Nephron (organoid): ENCODE measurements at regions not wholly inside any gene's neighbourhood (a gene's known extent, or its start where the extent isn't known, plus 50 kb on each side); places are given as distances from the start of the nearest gene placed in this dataset.

Source experiments
- H3K27ac Mint-ChIP-seq, 3 experiments: 2 replicates each; pipeline ENCODE4 v1.8.0; 2020; ENCODE audit warnings: mixed read lengths in 3 of 3, mild to moderate bottlenecking in 2 of 3, moderate library complexity in 1 of 3
- H3K27me3 Mint-ChIP-seq: 2 replicates; pipeline ENCODE4 v1.8.0; 2021; ENCODE audit warnings: low read depth, mild to moderate bottlenecking, moderate library complexity, mixed read lengths
- H3K36me3 Mint-ChIP-seq: 2 replicates; pipeline ENCODE4 v1.8.0; 2020; ENCODE audit warnings: low read depth, mixed read lengths
- H3K4me1 Mint-ChIP-seq: 2 replicates; pipeline ENCODE4 v1.8.0; 2020; ENCODE audit warnings: mixed read lengths
- H3K4me3 Mint-ChIP-seq, 3 experiments: 2 replicates each; pipeline ENCODE4 v1.8.0; 2020; ENCODE audit warnings: mild to moderate bottlenecking in 3 of 3, mixed read lengths in 3 of 3, moderate library complexity in 2 of 3
- H3K9me3 Mint-ChIP-seq: 2 replicates; pipeline ENCODE4 v1.8.0; 2020; ENCODE audit warnings: mixed read lengths
- TF ChIP-seq, protein P1 (sequence below), 3 experiments: fragments of 200-600 bp; sonication (generic); IDR thresholded peaks; one replicate each; pipeline ENCODE4 v1.5.0; 2021; ENCODE audit warnings: antibody characterized with exemption in 3 of 3; ENCODE audit not compliant: unreplicated experiment in 3 of 3

DNA sequence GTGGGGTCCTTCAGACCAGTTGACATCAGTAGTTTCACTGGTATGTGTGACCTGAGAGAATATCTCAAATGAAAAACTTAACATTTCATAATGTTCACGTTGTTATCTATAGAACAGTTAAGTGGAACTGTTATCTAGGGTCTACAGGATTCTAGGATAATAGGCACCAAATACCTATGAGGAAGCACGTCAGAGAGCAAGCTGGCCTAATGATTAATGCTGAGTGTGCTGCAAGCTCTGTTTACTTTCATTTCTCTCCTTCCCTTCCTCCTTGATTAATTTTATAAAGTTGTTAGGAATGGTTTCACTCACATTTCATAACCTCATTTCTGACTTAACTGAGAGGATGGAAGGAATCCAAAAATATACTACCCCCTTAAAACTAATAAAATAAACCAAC is 362.5 kb upstream of the ZNF717 start:
- H3K4me3 Mint-ChIP-seq, result no peak overlapping the region

DNA sequence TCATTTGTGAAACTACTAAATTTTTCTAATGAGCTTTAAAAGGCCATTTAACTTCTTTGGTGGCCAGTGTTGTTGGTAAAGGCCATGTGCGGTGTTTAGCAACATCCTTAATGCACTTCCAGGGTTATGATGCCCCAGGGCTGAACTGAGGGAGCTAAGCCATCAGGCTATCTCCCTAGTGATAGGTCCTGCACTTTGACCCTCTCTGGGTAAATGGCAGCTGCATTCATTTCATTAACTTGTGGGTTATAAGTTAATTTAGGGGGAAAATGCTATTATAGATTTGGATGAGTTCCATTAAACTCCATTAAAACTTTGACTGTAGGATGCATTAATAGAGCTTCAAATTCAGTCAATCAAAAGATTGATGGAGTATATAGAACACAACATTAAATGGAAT is 366.7 kb upstream of the ZNF717 start:
- TF ChIP-seq, protein P1, sequence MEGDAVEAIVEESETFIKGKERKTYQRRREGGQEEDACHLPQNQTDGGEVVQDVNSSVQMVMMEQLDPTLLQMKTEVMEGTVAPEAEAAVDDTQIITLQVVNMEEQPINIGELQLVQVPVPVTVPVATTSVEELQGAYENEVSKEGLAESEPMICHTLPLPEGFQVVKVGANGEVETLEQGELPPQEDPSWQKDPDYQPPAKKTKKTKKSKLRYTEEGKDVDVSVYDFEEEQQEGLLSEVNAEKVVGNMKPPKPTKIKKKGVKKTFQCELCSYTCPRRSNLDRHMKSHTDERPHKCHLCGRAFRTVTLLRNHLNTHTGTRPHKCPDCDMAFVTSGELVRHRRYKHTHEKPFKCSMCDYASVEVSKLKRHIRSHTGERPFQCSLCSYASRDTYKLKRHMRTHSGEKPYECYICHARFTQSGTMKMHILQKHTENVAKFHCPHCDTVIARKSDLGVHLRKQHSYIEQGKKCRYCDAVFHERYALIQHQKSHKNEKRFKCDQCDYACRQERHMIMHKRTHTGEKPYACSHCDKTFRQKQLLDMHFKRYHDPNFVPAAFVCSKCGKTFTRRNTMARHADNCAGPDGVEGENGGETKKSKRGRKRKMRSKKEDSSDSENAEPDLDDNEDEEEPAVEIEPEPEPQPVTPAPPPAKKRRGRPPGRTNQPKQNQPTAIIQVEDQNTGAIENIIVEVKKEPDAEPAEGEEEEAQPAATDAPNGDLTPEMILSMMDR (IDR thresholded peaks at IDR 0.05; ENCODE audit: unreplicated experiment in 3 of 3), result no peak
- Mint-ChIP-seq H3K4me3 (no peak overlapping the region), H3K4me1 (no peaks in the 10 kb centered on the region), H3K36me3 (no peaks in the 10 kb centered on the region), H3K27ac (no peak overlapping the region), H3K27me3 (no peaks in the 10 kb centered on the region), H3K9me3 (no peaks in the 10 kb centered on the region)

More for the DNA sequence above, 362.5 kb upstream of the ZNF717 start:
- peaks cover 2% of the 10 kb centered on the region for H3K9me3 Mint-ChIP-seq
- no peaks in the 10 kb centered on the region for H3K27me3 Mint-ChIP-seq
- no peak overlapping the region for H3K27ac Mint-ChIP-seq
- no peaks in the 10 kb centered on the region for H3K4me1 Mint-ChIP-seq
- H3K36me3 Mint-ChIP-seq, result no peaks in the 10 kb centered on the region
- TF ChIP-seq, protein P1 (IDR thresholded peaks at IDR 0.05; ENCODE audit: unreplicated experiment in 3 of 3), result no peak

DNA sequence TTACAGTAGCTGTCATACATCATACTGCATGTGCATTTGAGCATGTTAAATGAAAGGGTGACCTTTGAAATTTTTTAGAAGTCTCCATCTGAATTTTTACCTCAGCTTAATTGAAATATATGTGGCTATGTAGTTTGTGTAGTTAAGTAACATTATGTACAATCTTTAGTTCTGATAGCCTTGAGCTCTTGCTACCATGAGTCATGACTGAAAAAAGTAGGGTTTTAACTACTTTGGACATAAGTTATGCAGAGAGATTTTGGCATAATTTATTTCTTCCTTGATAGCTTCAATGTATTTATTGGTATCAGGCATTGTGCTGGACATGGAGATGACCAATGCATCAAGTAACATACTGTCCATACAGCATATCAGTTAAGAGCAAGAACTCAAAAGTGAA is 376.5 kb upstream of the ZNF717 start:
- H3K36me3 Mint-ChIP-seq, result no peaks in the 10 kb centered on the region
- no peaks in the 10 kb centered on the region for H3K27me3 Mint-ChIP-seq
- peaks cover 3% of the 10 kb centered on the region for H3K9me3 Mint-ChIP-seq
- no peaks in the 10 kb centered on the region for H3K4me1 Mint-ChIP-seq
- TF ChIP-seq, protein P1 (IDR thresholded peaks at IDR 0.05; ENCODE audit: unreplicated experiment in 3 of 3), result no peak
- no peak overlapping the region for H3K4me3 Mint-ChIP-seq
- H3K27ac Mint-ChIP-seq, result no peak overlapping the region

DNA sequence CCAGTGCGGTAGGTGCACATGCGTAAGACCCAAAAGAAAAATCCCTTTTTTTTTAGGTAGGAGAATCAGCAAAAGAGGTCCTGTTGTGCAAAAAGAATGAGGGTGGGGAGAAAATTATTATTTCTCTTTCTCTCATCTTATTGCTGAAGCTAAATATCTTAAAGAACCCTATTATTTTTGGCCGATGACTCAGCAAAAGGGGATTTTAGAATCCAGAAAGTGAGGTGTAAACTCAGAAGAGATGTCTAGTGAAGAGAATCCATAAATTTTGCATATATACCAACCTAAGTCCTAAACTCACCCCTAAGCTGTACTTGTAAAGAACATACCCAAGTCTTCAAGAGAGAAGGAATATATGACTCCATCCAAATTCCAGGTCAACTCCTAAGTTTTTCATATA is 386.3 kb upstream of the ZNF717 start:
- no peak overlapping the region for H3K27ac Mint-ChIP-seq
- H3K9me3 Mint-ChIP-seq, result no peaks in the 10 kb centered on the region
- H3K36me3 Mint-ChIP-seq, result no peaks in the 10 kb centered on the region
- no peaks in the 10 kb centered on the region for H3K27me3 Mint-ChIP-seq
- TF ChIP-seq, protein P1 (IDR thresholded peaks at IDR 0.05; ENCODE audit: unreplicated experiment in 3 of 3), result no peak
- no peak overlapping the region for H3K4me3 Mint-ChIP-seq
- no peaks in the 10 kb centered on the region for H3K4me1 Mint-ChIP-seq

DNA sequence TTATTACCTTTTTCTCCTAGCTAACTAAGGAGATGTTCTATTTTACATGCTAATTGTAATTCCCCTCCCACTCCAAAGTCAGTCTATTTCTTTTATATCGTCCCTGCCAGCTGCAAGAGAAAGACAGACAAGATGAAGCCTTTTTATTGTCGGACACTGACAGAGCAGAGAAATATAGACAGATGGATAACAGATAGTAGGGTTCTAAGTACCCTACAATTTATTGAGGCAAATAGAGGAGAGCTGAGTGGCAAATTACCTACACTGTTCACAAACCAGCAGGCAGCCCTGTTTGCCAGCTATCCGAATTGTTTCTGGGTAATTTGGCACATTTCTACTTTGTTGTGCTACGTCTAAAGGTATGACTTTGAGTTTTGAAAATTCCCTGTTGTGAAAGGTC is 392.3 kb upstream of the ZNF717 start:
- Mint-ChIP-seq H3K36me3 (no peaks in the 10 kb centered on the region), H3K4me3 (no peak overlapping the region), H3K27me3 (no peaks in the 10 kb centered on the region), H3K27ac (no peak overlapping the region), H3K9me3 (no peaks in the 10 kb centered on the region), H3K4me1 (no peaks in the 10 kb centered on the region)
- TF ChIP-seq, protein P1 (IDR thresholded peaks at IDR 0.05; ENCODE audit: unreplicated experiment in 3 of 3), result no peak

DNA sequence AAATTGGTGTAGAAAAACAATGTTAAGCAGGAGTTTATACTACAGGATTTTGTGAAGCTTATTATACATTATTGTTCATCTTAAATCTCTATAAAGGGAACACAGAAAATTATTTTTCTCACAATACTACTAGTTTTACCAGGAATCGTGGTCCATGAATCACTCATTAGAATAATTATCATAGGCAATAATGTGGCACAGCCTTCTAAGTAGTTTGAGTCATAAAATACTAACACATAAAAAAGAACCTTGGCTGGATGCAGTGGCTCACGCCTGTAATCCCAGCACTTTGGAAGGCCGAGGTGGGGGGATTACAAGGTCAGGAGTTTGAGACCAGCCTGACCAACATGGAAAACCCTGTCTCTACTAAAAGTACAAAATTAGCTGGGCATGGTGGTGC is 393.1 kb upstream of the ZNF717 start:
- Mint-ChIP-seq H3K9me3 (no peaks in the 10 kb centered on the region), H3K36me3 (no peaks in the 10 kb centered on the region), H3K27ac (no peak overlapping the region), H3K4me3 (no peak overlapping the region), H3K27me3 (no peaks in the 10 kb centered on the region), H3K4me1 (no peaks in the 10 kb centered on the region)
- TF ChIP-seq, protein P1 (IDR thresholded peaks at IDR 0.05; ENCODE audit: unreplicated experiment in 3 of 3), result no peak
